HL-60 (cell line): ENCODE measurements at regions not wholly inside any gene's neighbourhood (a gene's known extent, or its start where the extent isn't known, plus 50 kb on each side); places are given as distances from the start of the nearest gene placed in this dataset.

Experiments used
- DNase-seq, 2 experiments: peaks; one replicate each; pipeline ENCODE4 v3.0.0-alpha.2; 2010 to 2020; ENCODE audit warnings: low read depth in 1 of 2, low spot score in 1 of 2
- H3K27ac ChIP-seq: fragments of 250-450 bp; sonication (Bioruptor Pico); replicated peaks from 2 replicates; pipeline ENCODE4 v1.5.1; 2020; ENCODE audit warnings: mild to moderate bottlenecking, moderate library complexity
- H3K27me3 ChIP-seq: fragments of 250-450 bp; sonication (Bioruptor Pico); 2 replicates; pipeline ENCODE4 v1.5.1; 2021; ENCODE audit warnings: mild to moderate bottlenecking, moderate library complexity; ENCODE audit not compliant: insufficient read depth, poor library complexity, severe bottlenecking
- H3K4me3 ChIP-seq: replicated peaks from 2 replicates; pipeline ENCODE4 v1.5.1; 2011; ENCODE audit warnings: mild to moderate bottlenecking, control low read depth, low read length; ENCODE audit not compliant: insufficient read depth
- CTCF ChIP-seq: IDR thresholded peaks from one replicate; pipeline ENCODE4 v1.5.1; 2011; ENCODE audit warnings: low read length, control low read depth, inconsistent platforms; ENCODE audit not compliant: insufficient read depth
- GABPA ChIP-seq: IDR thresholded peaks from 2 replicates; pipeline ENCODE4 v1.6.1; 2012; ENCODE audit warnings: low read depth
- POLR2AphosphoS5 ChIP-seq: IDR thresholded peaks from 2 replicates; pipeline ENCODE4 v1.6.1; 2012; ENCODE audit warnings: low read depth
- REST ChIP-seq: IDR thresholded peaks from 2 replicates; pipeline ENCODE4 v1.6.1; 2012; ENCODE audit warnings: low read depth; ENCODE audit not compliant: insufficient replicate concordance
- SPI1 ChIP-seq: IDR thresholded peaks from 2 replicates; pipeline ENCODE4 v1.6.1; 2012; ENCODE audit warnings: low read depth, mild to moderate bottlenecking, borderline replicate concordance

GRCh38 chr9:108656566-108656965 lies 199.2 kb downstream of the ACTL7B start:
- no peak for DNase-seq
- no peaks in the 10 kb centered on the region for H3K27me3 ChIP-seq
- TF ChIP-seq CTCF = no peak
- TF ChIP-seq POLR2AphosphoS5 = no peak
- TF ChIP-seq GABPA = no peak
- no peak for TF ChIP-seq SPI1
- TF ChIP-seq REST = no peak
- H3K27ac ChIP-seq = 0 out of 2 replicates have a peak overlapping the region, but pooled peaks have one; percentile 12
- no peak overlapping the region for H3K4me3 ChIP-seq

GRCh38 chr9:108655818-108656217 lies 200.0 kb downstream of the ACTL7B start:
- no peak overlapping the region for H3K27ac ChIP-seq
- H3K27me3 ChIP-seq = no peaks in the 10 kb centered on the region
- DNase-seq = no peak
- no peak for TF ChIP-seq REST
- TF ChIP-seq SPI1 = no peak
- no peak for TF ChIP-seq POLR2AphosphoS5
- TF ChIP-seq GABPA = no peak
- TF ChIP-seq CTCF = no peak
- no peak overlapping the region for H3K4me3 ChIP-seq

GRCh38 chr9:108654566-108654965 lies 201.2 kb downstream of the ACTL7B start:
- DNase-seq = peak in 1 of 2 experiments; percentile 47
- Histone ChIP-seq H3K4me3 (no peak overlapping the region), H3K27me3 (no peaks in the 10 kb centered on the region), H3K27ac (peak overlapping the region; percentile 9; the same call in 1 of the 2 replicates)
- TF ChIP-seq REST (no peak), CTCF (no peak), SPI1 (no peak), GABPA (no peak), POLR2AphosphoS5 (no peak)
